Eye (tissue), 1 donor: ENCODE measurements at regions not wholly inside any gene's neighbourhood (a gene's known extent, or its start where the extent isn't known, plus 50 kb on each side); places are given as distances from the start of the nearest gene placed in this dataset.
"Not testable (repeated sequence)": the region's sequence is repeated elsewhere in the genome, so short reads cannot be mapped to it uniquely, and the experiment has no call there.

Experiments
- DNase-seq: peaks from one replicate; pipeline ENCODE4 v3.0.0-alpha.2; 2015

GRCh38 chr17:70668276-70668937 lies 499.1 kb downstream of the KCNJ2 start:
- no peak for DNase-seq

GRCh38 chr17:70668938-70669778 lies 499.8 kb downstream of the KCNJ2 start:
- no peak for DNase-seq

GRCh38 chr17:70674061-70674460 lies 504.7 kb downstream of the KCNJ2 start:
- no peak for DNase-seq

- no peak for DNase-seq
Observed at GRCh38 chr17:70675070-70675590, 505.8 kb downstream of the KCNJ2 start.

- DNase-seq: no peak
Observed at GRCh38 chr17:70677783-70678647, 508.7 kb downstream of the KCNJ2 start.

- DNase-seq: no peak
Observed at GRCh38 chr17:70678889-70679288, 509.6 kb downstream of the KCNJ2 start.

- no peak for DNase-seq
Observed at GRCh38 chr17:70683936-70684335, 514.6 kb downstream of the KCNJ2 start.

- no peak for DNase-seq
Observed at GRCh38 chr17:70687421-70687820, 518.1 kb downstream of the KCNJ2 start.

GRCh38 chr17:70691150-70691549 lies 521.8 kb downstream of the KCNJ2 start:
- no peak for DNase-seq

GRCh38 chr17:70699408-70699807 lies 530.1 kb downstream of the KCNJ2 start:
- DNase-seq: no peak

GRCh38 chr17:70702683-70703255 lies 533.4 kb downstream of the KCNJ2 start:
- no peak for DNase-seq

GRCh38 chr17:70709596-70709995 lies 540.3 kb downstream of the KCNJ2 start:
- DNase-seq: peak; percentile 7

GRCh38 chr17:70713694-70714093 lies 544.4 kb downstream of the KCNJ2 start:
- DNase-seq: no peak

- DNase-seq: no peak
Observed at GRCh38 chr17:70716551-70716950, 547.2 kb downstream of the KCNJ2 start.

GRCh38 chr17:70717042-70717441 lies 547.7 kb downstream of the KCNJ2 start:
- no peak for DNase-seq

- no peak for DNase-seq
Observed at GRCh38 chr17:70736375-70736957, 567.1 kb downstream of the KCNJ2 start.

- peak; percentile 9 for DNase-seq
Observed at GRCh38 chr17:70739065-70739464, 569.7 kb downstream of the KCNJ2 start.

GRCh38 chr17:70746574-70746973 lies 577.2 kb downstream of the KCNJ2 start:
- not testable (repeated sequence) for DNase-seq

- DNase-seq: no peak
Observed at GRCh38 chr17:70750983-70751382, 581.7 kb downstream of the KCNJ2 start.

GRCh38 chr17:70752461-70752860 lies 583.1 kb downstream of the KCNJ2 start:
- DNase-seq: not testable (repeated sequence)

GRCh38 chr17:70752966-70753467 lies 583.7 kb downstream of the KCNJ2 start:
- no peak for DNase-seq

GRCh38 chr17:70763018-70763417 lies 593.7 kb downstream of the KCNJ2 start:
- no peak for DNase-seq
